HFFc6 (cell line): ENCODE measurements at regions not wholly inside any gene's neighbourhood (a gene's known extent, or its start where the extent isn't known, plus 50 kb on each side); places are given as distances from the start of the nearest gene placed in this dataset.

Experiments
- DNase-seq: peaks from one replicate; pipeline ENCODE4 v3.0.0-alpha.2; 2018
- H3K27ac Mint-ChIP-seq: 2 replicates; pipeline ENCODE4 v1.8.0; 2020; ENCODE audit warnings: mild to moderate bottlenecking, mixed read lengths
- H3K27me3 Mint-ChIP-seq: 2 replicates; pipeline ENCODE4 v1.8.0; 2021; ENCODE audit warnings: mild to moderate bottlenecking, moderate library complexity, mixed read lengths; ENCODE audit not compliant: insufficient read depth
- H3K36me3 Mint-ChIP-seq: 2 replicates; pipeline ENCODE4 v1.8.0; 2021; ENCODE audit warnings: low read depth, mixed read lengths
- H3K4me1 Mint-ChIP-seq: 2 replicates; pipeline ENCODE4 v1.8.0; 2020; ENCODE audit warnings: low read depth, mixed read lengths
- H3K4me3 Mint-ChIP-seq: 2 replicates; pipeline ENCODE4 v1.8.0; 2020; ENCODE audit warnings: mild to moderate bottlenecking, moderate library complexity, mixed read lengths
- H3K9me3 Mint-ChIP-seq: 2 replicates; pipeline ENCODE4 v1.8.0; 2020; ENCODE audit warnings: mild to moderate bottlenecking, mixed read lengths
- TF ChIP-seq, protein P1 (sequence below): fragments of 200-600 bp; sonication (generic); IDR thresholded peaks from 2 replicates; pipeline ENCODE4 v1.5.0; 2021; ENCODE audit warnings: antibody characterized with exemption, mild to moderate bottlenecking

GRCh38 chr7:155954550-155955366 is 142.5 kb upstream of the SHH start:
- H3K36me3 Mint-ChIP-seq, result no peaks in the 10 kb centered on the region
- H3K4me1 Mint-ChIP-seq, result no peaks in the 10 kb centered on the region
- H3K27ac Mint-ChIP-seq, result no peak overlapping the region
- no peak overlapping the region for H3K4me3 Mint-ChIP-seq
- no peak for DNase-seq
- peaks cover 54% of the 10 kb centered on the region for H3K9me3 Mint-ChIP-seq
- TF ChIP-seq, protein P1, sequence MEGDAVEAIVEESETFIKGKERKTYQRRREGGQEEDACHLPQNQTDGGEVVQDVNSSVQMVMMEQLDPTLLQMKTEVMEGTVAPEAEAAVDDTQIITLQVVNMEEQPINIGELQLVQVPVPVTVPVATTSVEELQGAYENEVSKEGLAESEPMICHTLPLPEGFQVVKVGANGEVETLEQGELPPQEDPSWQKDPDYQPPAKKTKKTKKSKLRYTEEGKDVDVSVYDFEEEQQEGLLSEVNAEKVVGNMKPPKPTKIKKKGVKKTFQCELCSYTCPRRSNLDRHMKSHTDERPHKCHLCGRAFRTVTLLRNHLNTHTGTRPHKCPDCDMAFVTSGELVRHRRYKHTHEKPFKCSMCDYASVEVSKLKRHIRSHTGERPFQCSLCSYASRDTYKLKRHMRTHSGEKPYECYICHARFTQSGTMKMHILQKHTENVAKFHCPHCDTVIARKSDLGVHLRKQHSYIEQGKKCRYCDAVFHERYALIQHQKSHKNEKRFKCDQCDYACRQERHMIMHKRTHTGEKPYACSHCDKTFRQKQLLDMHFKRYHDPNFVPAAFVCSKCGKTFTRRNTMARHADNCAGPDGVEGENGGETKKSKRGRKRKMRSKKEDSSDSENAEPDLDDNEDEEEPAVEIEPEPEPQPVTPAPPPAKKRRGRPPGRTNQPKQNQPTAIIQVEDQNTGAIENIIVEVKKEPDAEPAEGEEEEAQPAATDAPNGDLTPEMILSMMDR, result no peak
- no peaks in the 10 kb centered on the region; the same call in none of the 2 replicates for H3K27me3 Mint-ChIP-seq

GRCh38 chr7:155953781-155954549 is 141.7 kb upstream of the SHH start:
- TF ChIP-seq, protein P1, result no peak
- H3K27me3 Mint-ChIP-seq, result no peaks in the 10 kb centered on the region; the same call in none of the 2 replicates
- H3K27ac Mint-ChIP-seq, result no peak overlapping the region
- peaks cover 54% of the 10 kb centered on the region for H3K9me3 Mint-ChIP-seq
- H3K4me1 Mint-ChIP-seq, result no peaks in the 10 kb centered on the region
- H3K4me3 Mint-ChIP-seq, result no peak overlapping the region
- no peaks in the 10 kb centered on the region for H3K36me3 Mint-ChIP-seq
- no peak for DNase-seq

- H3K27ac Mint-ChIP-seq, result no peak overlapping the region
- no peaks in the 10 kb centered on the region for H3K4me1 Mint-ChIP-seq
- peaks cover 54% of the 10 kb centered on the region for H3K9me3 Mint-ChIP-seq
- no peaks in the 10 kb centered on the region; the same call in none of the 2 replicates for H3K27me3 Mint-ChIP-seq
- TF ChIP-seq, protein P1, result no peak
- H3K36me3 Mint-ChIP-seq, result no peaks in the 10 kb centered on the region
- no peak overlapping the region for H3K4me3 Mint-ChIP-seq
- no peak for DNase-seq
Measured at GRCh38 chr7:155953501-155953778, 141.2 kb upstream of the SHH start.

DNA sequence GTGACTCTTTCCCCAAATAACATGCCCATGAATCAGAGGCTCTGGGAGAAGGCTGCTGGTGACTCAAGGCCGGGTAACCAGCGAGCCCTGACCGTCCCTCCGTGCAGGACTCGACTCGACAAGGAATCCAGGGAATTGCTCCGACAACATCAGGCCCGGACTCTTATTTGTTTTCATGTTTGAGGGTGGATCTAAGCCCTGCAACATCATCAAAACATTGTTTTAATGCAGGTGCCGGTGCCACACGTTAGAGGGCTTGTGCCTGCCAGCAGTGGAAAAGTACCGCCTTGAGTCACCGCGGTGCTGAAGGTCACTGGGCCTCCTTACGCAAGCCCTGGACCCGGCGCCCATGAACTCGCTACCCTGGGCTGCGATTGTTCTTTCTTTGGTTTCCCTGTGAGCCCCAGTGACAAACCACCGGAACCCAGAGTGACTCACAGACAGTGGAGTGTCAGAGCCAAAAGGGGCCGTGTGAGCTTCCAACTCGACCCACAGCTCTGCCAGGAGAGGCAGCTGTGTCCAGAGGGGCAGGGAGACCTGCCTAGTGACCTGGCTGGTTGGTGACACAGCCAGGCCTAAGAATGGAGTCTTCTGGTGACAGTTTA is 139.4 kb upstream of the SHH start:
- H3K9me3 Mint-ChIP-seq, result peaks cover 67% of the 10 kb centered on the region
- DNase-seq, result no peak
- TF ChIP-seq, protein P1, result no peak
- H3K4me1 Mint-ChIP-seq, result no peaks in the 10 kb centered on the region
- H3K27ac Mint-ChIP-seq, result peak overlapping the region; percentile 42; the same call in 1 of the 2 replicates
- no peaks in the 10 kb centered on the region; the same call in none of the 2 replicates for H3K27me3 Mint-ChIP-seq
- H3K36me3 Mint-ChIP-seq, result peaks cover 1% of the 10 kb centered on the region; the same call in 1 of the 2 replicates
- H3K4me3 Mint-ChIP-seq, result no peak overlapping the region; the same call in 1 of the 2 replicates

- Mint-ChIP-seq H3K4me3 (no peak overlapping the region; the same call in 1 of the 2 replicates), H3K9me3 (peaks cover 67% of the 10 kb centered on the region), H3K27me3 (no peaks in the 10 kb centered on the region; the same call in none of the 2 replicates), H3K36me3 (peaks cover 6% of the 10 kb centered on the region), H3K4me1 (no peaks in the 10 kb centered on the region), H3K27ac (no peak overlapping the region; the same call in 1 of the 2 replicates)
- no peak for DNase-seq
- TF ChIP-seq, protein P1, result no peak
Measured at GRCh38 chr7:155950898-155951553, 138.8 kb upstream of the SHH start.
